HCT116 (cell line): ENCODE measurements at regions not wholly inside any gene's neighbourhood (a gene's known extent, or its start where the extent isn't known, plus 50 kb on each side); places are given as distances from the start of the nearest gene placed in this dataset.

Source experiments
- ATAC-seq: fragments of 200-7000 bp; cut with Tn5 transposase; 2 replicates; pipeline ENCODE4 v1.9.1; 2020; ENCODE audit warnings: mild to moderate bottlenecking, moderate library complexity
- BruUV-seq: library from RNA; stranded (reverse); fragments of 400-500 nt; replicated peaks from 2 replicates; lab custom pipeline; 2021; lab: Mats Ljungman, UMichigan
- CTCF ChIA-PET: fragments of 300-600 bp; sonication (Branson Sonifier 250); formaldehyde crosslinking; loops from one replicate; lab custom pipeline; 2021; ENCODE audit warnings: antibody characterized with exemption; lab: Charles Lee
- POLR2A ChIA-PET: fragments of 300-600, 350-600 bp; sonication (Branson Sonifier 250); formaldehyde crosslinking; loops from one replicate; lab custom pipeline; 2021; ENCODE audit warnings: antibody characterized with exemption; lab: Charles Lee
- RAD21 ChIA-PET, 2 experiments: fragments of 300-600 bp; sonication (Branson Sonifier 250); formaldehyde crosslinking; loops; one replicate each; lab custom pipeline; 2023; ENCODE audit warnings: low total read pairs in 2 of 2; ENCODE audit not compliant: uncharacterized antibody in 2 of 2, unreplicated experiment in 2 of 2, low non-redundant PET in 1 of 2; lab: Charles Lee
- DNase-seq: peaks from one replicate; pipeline ENCODE4 v3.0.0-alpha.2; 2010; ENCODE audit warnings: low read depth, low spot score
- H2AFZ ChIP-seq: fragments of 200-600 bp; shearing (Covaris generic), sonication (generic); 2 replicates; pipeline ENCODE4 v1.6.1; 2017; ENCODE audit warnings: low read depth, mixed run types, mixed read lengths, antibody characterized with exemption, low read length; ENCODE audit not compliant: poor library complexity, severe bottlenecking
- H3K27ac ChIP-seq: 2 replicates; pipeline ENCODE4 v1.5.1; 2012; ENCODE audit warnings: low read depth, low read length
- H3K27me3 ChIP-seq: fragments of 200-600 bp; sonication (generic); 2 replicates; pipeline ENCODE4 v1.6.1; 2016; ENCODE audit warnings: mixed run types, low read length, mixed read lengths; ENCODE audit not compliant: insufficient read depth
- H3K36me3 ChIP-seq, 2 experiments: fragments of 200-500 bp in 1 of 2; fragments of 200-600 bp in 1 of 2; sonication (Bioruptor generic) in 1 of 2; sonication (generic) in 1 of 2; 2 replicates each; pipeline versions ENCODE4 v1.5.1 to v1.6.1; 2014 to 2016; ENCODE audit warnings: low read length in 2 of 2, inconsistent platforms in 1 of 2, mixed read lengths in 1 of 2, mixed run types in 1 of 2; ENCODE audit not compliant: insufficient read depth in 2 of 2, control insufficient read depth in 1 of 2
- H3K4me1 ChIP-seq, 2 experiments: fragments of 200-600 bp in 1 of 2; sonication (generic) in 1 of 2; 2 replicates each; pipeline versions ENCODE4 v1.5.1 to v1.6.1; 2012 to 2017; ENCODE audit warnings: low read length in 2 of 2, inconsistent platforms in 1 of 2, mild to moderate bottlenecking in 1 of 2, mixed read lengths in 1 of 2, mixed run types in 1 of 2, moderate library complexity in 1 of 2; ENCODE audit not compliant: insufficient read depth in 2 of 2, control insufficient read depth in 1 of 2
- H3K4me2 ChIP-seq: fragments of 200-600 bp; sonication (generic); 2 replicates; pipeline ENCODE4 v1.6.1; 2017; ENCODE audit warnings: mixed run types, low read length, mixed read lengths
- H3K4me3 ChIP-seq, 2 experiments: fragments of 200-600 bp in 1 of 2; sonication (generic) in 1 of 2; replicated peaks in 1 of 2; 2 replicates each; pipeline ENCODE4 v1.5.1; 2011 to 2016; ENCODE audit warnings: low read length in 2 of 2, control low read depth in 1 of 2, low read depth in 1 of 2, mild to moderate bottlenecking in 1 of 2, mixed read lengths in 1 of 2, mixed run types in 1 of 2
- H3K79me2 ChIP-seq: fragments of 200-600 bp; sonication (generic); 2 replicates; pipeline ENCODE4 v1.6.1; 2017; ENCODE audit warnings: mild to moderate bottlenecking, mixed run types, low read length, moderate library complexity, mixed read lengths; ENCODE audit not compliant: insufficient read depth
- H3K9ac ChIP-seq: fragments of 200-600 bp; sonication (generic); 2 replicates; pipeline ENCODE4 v1.6.1; 2016; ENCODE audit warnings: low read length, mixed read lengths
- H3K9me2 ChIP-seq: fragments of 200-600 bp; sonication (generic), shearing (Covaris generic); 2 replicates; pipeline ENCODE4 v1.6.1; 2017; ENCODE audit warnings: mixed run types, mild to moderate bottlenecking, moderate library complexity; ENCODE audit not compliant: insufficient read depth
- H3K9me3 ChIP-seq, 2 experiments: fragments of 200-500 bp in 1 of 2; fragments of 200-600 bp in 1 of 2; sonication (Bioruptor generic) in 1 of 2; sonication (generic) in 1 of 2; 2 replicates each; pipeline ENCODE4 v1.6.1; 2014 to 2017; ENCODE audit warnings: low read length in 2 of 2, mixed read lengths in 2 of 2, inconsistent platforms in 1 of 2, low read depth in 1 of 2, mild to moderate bottlenecking in 1 of 2, mixed run types in 1 of 2, moderate library complexity in 1 of 2; ENCODE audit not compliant: control insufficient read depth in 1 of 2, insufficient read depth in 1 of 2
- H4K20me1 ChIP-seq: fragments of 200-600 bp; sonication (generic), shearing (Covaris generic); 2 replicates; pipeline ENCODE4 v1.6.1; 2017; ENCODE audit warnings: mixed run types, mild to moderate bottlenecking, moderate library complexity; ENCODE audit not compliant: insufficient read depth
- CTCF ChIP-seq, 3 experiments: fragments of 200-600 bp in 1 of 3; sonication (generic) in 1 of 3; IDR thresholded peaks in 2 of 3; conservative IDR thresholded peaks in 1 of 3; 2 replicates each; pipeline ENCODE4 v1.5.1; 2012 to 2017; ENCODE audit warnings: low read depth in 2 of 3, low read length in 2 of 3, antibody characterized with exemption in 1 of 3, borderline replicate concordance in 1 of 3, control low read depth in 1 of 3, mild to moderate bottlenecking in 1 of 3, mixed read lengths in 1 of 3, mixed run types in 1 of 3, moderate library complexity in 1 of 3; ENCODE audit not compliant: insufficient read depth in 1 of 3
- POLR2A ChIP-seq: IDR thresholded peaks from 2 replicates; pipeline ENCODE4 v1.7.0; 2011; ENCODE audit warnings: borderline replicate concordance; ENCODE audit not compliant: insufficient read depth, insufficient read length; ENCODE audit errors: extremely low read depth
- SIN3A ChIP-seq: IDR thresholded peaks from 2 replicates; pipeline ENCODE4 v1.6.1; 2012; ENCODE audit warnings: low read depth
- SRF ChIP-seq: IDR thresholded peaks from 2 replicates; pipeline ENCODE4 v1.6.1; 2012; ENCODE audit warnings: low read depth
- YY1 ChIP-seq: IDR thresholded peaks from 2 replicates; pipeline ENCODE4 v1.6.1; 2011; ENCODE audit warnings: low read length, low read depth, moderate library complexity, mild to moderate bottlenecking; ENCODE audit not compliant: insufficient replicate concordance; ENCODE audit errors: extremely low read depth
- ZBTB33 ChIP-seq: IDR thresholded peaks from 2 replicates; pipeline ENCODE4 v1.6.1; 2011; ENCODE audit warnings: mild to moderate bottlenecking, low read length, moderate library complexity; ENCODE audit not compliant: insufficient replicate concordance; ENCODE audit errors: extremely low read depth
- intact Hi-C: fragments of 100-400 bp; cut with micrococcal nuclease; formaldehyde crosslinking; loops from 2 replicates; pipeline ENCODE4 v1.10.0; 2022

- no peaks in the 10 kb centered on the region for H3K36me3 ChIP-seq
- H3K9me2 ChIP-seq: no peaks in the 10 kb centered on the region
- POLR2A ChIA-PET: no interaction called here
- H3K4me1 ChIP-seq: peaks cover 4 to 8% of the 10 kb centered on the region in 2 experiments; a peak in 3 of 4 replicates
- H3K4me3 ChIP-seq: no peak overlapping the region
- no peaks in the 10 kb centered on the region for H3K9me3 ChIP-seq
- DNase-seq (no peak), ATAC-seq (no peak)
- no peak overlapping the region for H3K9ac ChIP-seq
- H2AFZ ChIP-seq: no peak overlapping the region
- intact Hi-C loops: no loop called here
- CTCF ChIA-PET: no interaction called here
- no peak for TF ChIP-seq SIN3A
- no peak for TF ChIP-seq ZBTB33
- TF ChIP-seq CTCF (IDR thresholded peaks at IDR 0.05 in 2 of 3, conservative IDR thresholded peaks at IDR 0.05 in 1 of 3; ENCODE audit: borderline replicate concordance in 1 of 3, insufficient read depth in 1 of 3, low read depth in 2 of 3, low read length in 2 of 3): no peak
- TF ChIP-seq SRF: no peak
- no peak for TF ChIP-seq YY1
- TF ChIP-seq POLR2A: no peak
- no peak overlapping the region for H3K4me2 ChIP-seq
- RAD21 ChIA-PET: no interaction called here
- H3K27ac ChIP-seq: no peak overlapping the region
- H3K27me3 ChIP-seq: no peaks in the 10 kb centered on the region
- H3K79me2 ChIP-seq: no peaks in the 10 kb centered on the region
- no TSS peak for BruUV-seq
- H4K20me1 ChIP-seq: no peaks in the 10 kb centered on the region
These were observed 178.1 kb downstream of the MREG start for GRCh38 chr2:215835231-215835630.
